NCI-H446 treated with DMSO at 0.1 percent for 48 hours (cell line): ENCODE measurements at regions not wholly inside any gene's neighbourhood (a gene's known extent, or its start where the extent isn't known, plus 50 kb on each side); places are given as distances from the start of the nearest gene placed in this dataset.
A peak's percentile ranks its signal among the peaks of the same experiment; 100 is the strongest.

Experiments
- DNase-seq: peaks from one replicate; lab custom pipeline; 2025; lab: John Stamatoyannopoulos, UW

GRCh38 chr21:16492892-16493291 is 763.1 kb downstream of the USP25 start:
- DNase-seq: no peak

DNA sequence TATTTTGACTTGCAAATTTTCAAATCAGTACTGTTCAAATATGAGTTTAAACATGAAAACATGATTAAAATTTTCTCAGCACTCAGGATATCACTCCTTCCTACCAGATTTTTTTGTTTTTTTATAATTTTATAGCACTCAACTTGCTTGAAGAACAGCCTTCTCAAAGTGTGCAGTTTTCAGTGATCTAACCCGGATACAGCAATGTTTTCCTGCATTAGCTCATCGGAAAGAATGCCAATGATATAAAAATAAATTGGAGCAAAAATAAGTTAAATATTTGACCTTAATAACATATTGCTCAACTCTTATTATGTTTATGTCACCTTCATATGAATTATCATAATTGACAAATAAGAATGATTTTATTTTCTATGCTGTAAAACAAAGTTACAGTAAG is 766.8 kb downstream of the USP25 start:
- no peak for DNase-seq

- no peak for DNase-seq
Observed at GRCh38 chr21:16500271-16500670, 770.5 kb downstream of the USP25 start.

- no peak for DNase-seq
Observed at GRCh38 chr21:16502273-16502672, 772.5 kb downstream of the USP25 start.

DNA sequence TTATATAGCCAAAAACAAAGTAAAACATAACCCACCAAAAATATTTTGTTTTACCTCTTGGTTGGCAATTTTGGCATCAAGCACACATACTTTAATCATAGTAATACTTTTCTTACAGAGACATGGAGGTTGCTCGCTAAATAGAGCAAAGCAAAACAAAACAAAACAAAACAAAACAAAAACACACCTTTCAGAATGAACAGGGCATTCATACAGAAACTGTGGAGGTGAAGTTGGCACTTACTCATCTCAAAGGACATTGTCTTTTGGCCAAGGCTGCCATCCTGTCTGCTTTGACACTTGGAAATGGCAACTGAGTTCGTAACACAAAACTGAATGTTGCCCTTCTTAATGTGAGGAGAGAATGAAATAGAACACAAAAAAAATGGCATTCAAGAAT is 773.1 kb downstream of the USP25 start:
- no peak for DNase-seq

- DNase-seq: no peak
Observed at GRCh38 chr21:16504281-16504680, 774.5 kb downstream of the USP25 start.

DNA sequence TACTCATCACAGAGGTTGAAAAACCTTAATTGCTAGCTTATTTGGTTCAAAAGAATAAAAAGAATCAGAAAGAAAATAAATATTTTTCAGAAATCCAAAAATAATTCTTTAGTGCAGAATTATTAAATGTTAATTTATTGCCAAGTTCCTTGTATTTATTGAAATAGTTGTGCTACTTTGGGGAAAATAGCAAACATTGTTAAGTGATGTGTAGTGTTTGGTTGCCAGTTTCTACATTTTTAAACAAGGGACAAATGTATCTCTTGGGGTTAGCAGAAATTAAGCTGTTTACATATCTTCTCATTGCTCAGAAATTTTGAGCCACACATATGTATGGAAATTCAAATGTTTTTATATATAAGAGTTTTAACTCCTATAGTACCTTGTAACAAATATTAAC is 775.0 kb downstream of the USP25 start:
- no peak for DNase-seq

GRCh38 chr21:16509476-16509875 is 779.7 kb downstream of the USP25 start:
- no peak for DNase-seq

DNA sequence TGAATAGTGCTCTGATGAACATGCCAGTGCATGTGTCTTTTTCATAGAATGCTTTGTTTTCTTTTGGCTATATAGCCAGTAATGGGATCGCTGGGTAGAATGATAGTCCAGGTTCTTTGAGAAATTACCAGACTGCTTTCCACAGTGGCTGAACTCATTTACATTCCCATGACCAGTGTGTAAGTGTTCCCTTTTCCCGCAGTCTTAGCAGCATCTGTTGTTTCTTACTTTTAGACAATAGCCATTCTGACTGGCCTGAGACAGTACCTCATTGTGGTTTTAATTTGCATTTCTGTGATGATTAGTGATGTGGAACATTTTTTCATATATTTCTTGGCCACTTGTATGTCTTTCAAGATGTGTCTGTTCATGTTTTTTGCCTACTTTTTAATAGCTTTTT is 784.5 kb downstream of the USP25 start:
- no peak for DNase-seq

DNA sequence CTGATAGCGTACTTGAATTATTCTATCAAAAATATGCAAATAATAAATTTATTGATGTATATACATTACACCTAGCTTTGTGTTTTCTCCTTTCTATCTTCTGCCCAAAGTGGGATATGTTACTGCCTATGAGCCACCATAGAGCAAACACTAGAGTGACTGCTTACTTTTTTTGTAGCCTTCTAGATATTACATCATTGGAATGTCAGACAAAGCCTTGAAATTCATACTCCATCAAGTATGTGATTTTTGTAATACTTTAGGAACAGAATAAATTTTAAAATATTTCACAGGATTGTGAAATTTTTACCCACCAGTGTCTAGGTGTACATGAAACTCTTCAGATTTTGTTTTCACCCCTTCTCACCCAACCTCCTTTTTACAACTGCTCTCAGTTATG is 787.6 kb downstream of the USP25 start:
- DNase-seq: no peak

DNA sequence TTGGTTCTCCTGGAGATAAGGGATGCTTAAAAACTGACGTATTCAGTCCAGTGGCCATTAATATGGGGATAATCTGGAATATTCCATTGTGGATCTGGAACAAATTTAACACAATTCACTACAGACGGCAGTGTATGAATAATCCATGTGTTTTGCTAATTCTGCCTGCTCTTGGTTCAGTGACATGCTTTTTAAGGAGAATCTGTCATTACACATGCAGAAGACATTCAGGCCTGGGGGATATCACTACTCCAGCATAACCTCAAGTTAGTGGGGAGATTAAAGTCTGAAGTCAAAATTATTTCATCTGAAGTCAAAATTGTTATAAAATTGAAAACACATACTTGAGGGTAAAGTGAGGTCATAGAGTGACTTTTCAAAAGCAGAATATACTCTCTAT is 789.3 kb downstream of the USP25 start:
- no peak for DNase-seq

DNA sequence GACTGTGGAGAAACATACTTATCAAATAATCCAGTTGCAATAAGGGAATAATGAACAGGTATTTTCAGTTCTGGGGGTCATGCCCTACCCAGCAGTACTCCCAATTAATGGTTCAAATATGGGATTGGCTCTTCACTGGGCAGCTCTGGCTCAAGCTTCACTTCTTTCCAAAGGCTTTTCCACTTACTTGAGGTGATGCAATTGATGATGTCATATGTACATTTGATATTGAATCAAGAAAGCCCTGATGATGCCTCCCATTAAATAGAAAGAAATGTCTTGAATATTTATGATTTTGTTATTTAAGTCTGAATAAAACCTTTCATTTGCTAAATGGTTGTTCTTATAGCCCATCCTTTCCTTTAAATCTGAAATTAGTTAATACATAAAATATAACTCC is 789.9 kb downstream of the USP25 start:
- DNase-seq: no peak

- DNase-seq: no peak
Observed at GRCh38 chr21:16522548-16522947, 792.8 kb downstream of the USP25 start.

DNA sequence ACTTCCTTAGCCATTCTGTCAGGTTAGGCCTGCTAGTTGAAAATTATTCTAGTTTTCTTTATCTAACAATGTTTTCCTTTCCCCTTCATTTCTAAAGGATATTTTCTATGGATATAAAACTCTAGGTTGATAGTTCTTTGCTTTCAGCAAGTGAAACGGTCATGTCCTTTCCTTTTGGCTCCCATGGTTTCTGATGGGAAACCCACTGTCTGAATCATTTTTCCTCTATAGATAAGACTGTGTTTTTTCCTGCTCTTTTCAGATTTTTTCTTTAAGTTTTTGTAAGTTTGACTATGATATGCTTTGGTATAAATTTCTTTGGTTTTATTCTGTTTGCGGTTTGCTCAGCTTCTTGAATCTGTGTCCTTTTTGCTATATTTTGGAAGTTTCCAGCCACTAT is 800.9 kb downstream of the USP25 start:
- DNase-seq: no peak

DNA sequence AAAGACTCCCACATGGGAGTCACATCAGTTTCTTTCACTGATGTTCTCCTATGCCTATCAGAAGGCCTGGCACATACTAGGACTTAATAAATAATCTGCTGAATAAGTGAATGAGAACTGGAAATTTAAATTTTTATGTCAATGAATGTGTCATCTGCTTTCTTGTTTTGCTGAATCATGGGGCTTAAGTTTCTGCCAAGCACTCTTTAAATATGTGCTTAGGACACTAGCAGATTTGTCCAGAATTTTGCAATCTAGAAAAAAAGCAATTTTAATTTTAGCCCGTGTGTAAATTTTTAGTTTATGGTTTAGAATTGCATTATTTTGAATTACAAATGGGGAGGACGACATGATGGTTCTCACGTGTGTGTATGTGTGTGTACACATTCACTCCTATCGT is 803.1 kb downstream of the USP25 start:
- no peak for DNase-seq

DNA sequence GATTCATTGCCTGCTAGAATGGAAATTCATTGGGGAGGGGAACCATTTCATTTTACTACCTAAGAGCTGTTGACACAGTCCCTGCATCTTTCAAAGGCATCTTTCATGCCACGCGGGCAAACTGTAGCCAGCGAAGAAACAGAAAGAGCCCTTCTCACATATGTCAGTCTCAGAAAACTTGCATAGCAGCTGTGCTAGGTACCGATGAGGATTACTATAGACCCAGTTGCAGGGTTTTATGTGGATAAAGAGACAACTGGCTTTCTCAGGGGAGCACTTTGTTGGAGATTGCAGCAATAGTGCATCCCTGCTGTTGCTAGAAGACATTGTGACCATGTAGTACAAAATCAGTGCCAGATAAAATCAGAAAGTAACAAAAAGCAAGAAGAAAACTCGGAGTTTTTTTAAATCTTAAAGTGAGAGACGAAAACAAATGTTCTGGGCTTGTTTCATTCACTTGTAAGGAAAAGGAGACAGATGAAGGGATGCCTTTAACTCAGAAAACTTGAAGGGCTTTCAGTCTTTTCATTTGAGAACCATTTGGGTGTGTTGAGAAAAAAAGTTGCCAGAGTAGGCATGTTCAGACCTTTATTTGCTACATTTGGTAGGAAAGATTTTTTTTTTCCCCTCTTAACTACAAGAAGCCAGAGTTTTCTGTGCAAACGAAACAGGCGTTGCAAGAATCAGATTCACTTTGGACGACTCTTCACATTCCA is 804.1 kb downstream of the USP25 start:
- no peak for DNase-seq

DNA sequence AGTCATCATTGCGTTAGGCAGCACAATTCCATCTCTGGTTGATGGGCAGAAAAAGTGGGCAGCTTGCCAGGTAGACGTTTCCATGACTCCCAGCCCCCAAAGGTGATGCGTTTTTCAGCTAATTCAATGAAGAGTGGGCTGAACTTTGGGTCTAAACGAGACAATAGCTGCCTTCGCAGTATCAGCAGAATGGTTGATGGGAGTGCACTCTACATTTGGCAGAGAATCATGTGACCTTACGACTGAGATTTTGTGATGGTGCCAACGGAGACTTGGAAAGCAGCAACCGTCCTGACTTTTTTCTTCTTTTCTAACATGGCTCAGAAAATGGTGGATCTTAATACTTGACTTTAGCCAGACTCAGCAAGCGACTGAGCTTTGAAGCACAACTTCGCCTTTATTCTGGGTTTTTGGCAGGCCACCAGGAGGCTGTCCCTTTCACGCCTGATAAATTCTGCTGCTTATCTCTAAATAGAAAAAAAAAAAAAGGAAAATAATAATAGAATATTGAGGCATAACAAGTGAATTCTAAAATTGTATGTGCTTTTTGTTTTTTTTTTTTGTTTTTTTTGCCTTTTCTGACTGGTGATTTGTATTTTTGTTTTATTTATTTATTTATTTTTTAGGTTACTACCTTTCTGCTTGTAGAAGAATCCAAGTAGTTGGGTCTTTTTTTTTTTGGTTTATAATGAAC is 804.8 kb downstream of the USP25 start:
- peak; percentile 88 for DNase-seq

GRCh38 chr21:16535102-16535422 is 805.3 kb downstream of the USP25 start:
- peak; percentile 94 for DNase-seq

DNA sequence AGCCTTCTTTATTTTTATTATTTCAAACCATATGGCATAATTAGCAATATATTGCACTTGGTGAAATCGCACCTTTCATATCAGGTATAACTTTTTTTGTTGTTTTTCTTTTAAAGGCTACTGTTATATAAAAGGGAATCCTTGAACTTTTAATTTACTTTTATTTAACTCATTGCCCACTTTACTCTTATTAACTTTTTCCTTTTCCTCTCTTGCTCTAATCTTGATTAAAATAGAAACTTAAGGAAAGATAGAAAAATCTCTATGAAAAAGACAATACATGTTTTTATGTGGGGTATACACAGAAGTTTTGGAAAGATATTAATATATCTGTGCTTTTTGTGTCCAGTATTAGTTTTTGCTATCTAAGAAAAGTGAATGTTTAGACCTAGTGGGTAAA is 805.8 kb downstream of the USP25 start:
- no peak for DNase-seq

- no peak for DNase-seq
Observed at GRCh38 chr21:16536140-16536539, 806.4 kb downstream of the USP25 start.

- no peak for DNase-seq
Observed at GRCh38 chr21:16536643-16537434, 807.1 kb downstream of the USP25 start.

DNA sequence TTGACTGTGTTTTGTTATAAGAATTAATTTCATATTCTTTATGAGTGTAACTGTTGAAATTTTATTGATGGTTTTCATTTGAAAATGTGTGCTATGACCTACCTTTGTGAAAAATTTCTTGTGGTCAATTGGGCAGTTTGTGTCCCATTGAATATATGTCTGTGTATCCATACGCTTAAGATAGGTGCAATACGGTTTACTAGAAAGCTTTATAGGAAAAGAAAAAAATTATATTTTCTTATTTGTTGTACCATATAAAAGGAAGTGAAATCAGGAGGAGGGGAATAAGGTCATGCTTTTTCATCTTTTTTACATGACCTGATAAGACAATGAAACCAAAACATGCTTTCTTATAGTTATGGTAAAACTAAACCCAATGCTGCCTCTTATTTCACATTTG is 807.7 kb downstream of the USP25 start:
- no peak for DNase-seq

GRCh38 chr21:16538405-16538804 is 808.6 kb downstream of the USP25 start:
- DNase-seq: no peak
